Mammary epithelial cell (primary cell): ENCODE measurements at regions not wholly inside any gene's neighbourhood (a gene's known extent, or its start where the extent isn't known, plus 50 kb on each side); places are given as distances from the start of the nearest gene placed in this dataset.

ENCODE experiments used
- EZH2 ChIP-seq: IDR thresholded peaks from 2 replicates; pipeline ENCODE4 v1.6.1; 2012; ENCODE audit warnings: low read length, inconsistent platforms, borderline replicate concordance
- TF ChIP-seq, protein P1 (sequence below), 2 donors: IDR thresholded peaks in 1 of 2; conservative IDR thresholded peaks in 1 of 2; 2 replicates each; pipeline ENCODE4 v1.5.1; 2011 to 2012; ENCODE audit warnings: inconsistent platforms in 2 of 2, low read length in 2 of 2, mild to moderate bottlenecking in 2 of 2, control low read depth in 1 of 2, low read depth in 1 of 2; ENCODE audit not compliant: insufficient read depth in 1 of 2; ENCODE audit errors: extremely low read depth in 1 of 2

DNA sequence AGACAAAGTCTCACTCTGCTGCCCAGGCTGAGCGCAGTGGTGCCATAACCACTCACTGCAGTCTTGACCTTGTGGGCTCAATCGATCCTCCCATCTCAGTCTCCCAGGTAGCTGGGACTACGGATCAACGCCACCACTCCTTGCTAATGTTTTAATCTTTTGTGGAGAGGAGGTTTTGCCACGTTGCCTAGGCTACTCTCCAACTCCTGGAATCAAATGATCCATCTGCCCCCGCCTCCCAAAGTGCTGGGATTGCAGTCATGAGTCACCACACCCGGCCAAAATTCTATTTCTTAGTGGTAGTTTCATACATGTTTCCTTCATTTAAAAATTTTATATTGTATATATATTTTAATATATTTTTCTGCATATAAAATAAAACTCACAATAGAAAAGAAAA, 125.8 kb upstream of the CLNK start:
- TF ChIP-seq, protein P1, sequence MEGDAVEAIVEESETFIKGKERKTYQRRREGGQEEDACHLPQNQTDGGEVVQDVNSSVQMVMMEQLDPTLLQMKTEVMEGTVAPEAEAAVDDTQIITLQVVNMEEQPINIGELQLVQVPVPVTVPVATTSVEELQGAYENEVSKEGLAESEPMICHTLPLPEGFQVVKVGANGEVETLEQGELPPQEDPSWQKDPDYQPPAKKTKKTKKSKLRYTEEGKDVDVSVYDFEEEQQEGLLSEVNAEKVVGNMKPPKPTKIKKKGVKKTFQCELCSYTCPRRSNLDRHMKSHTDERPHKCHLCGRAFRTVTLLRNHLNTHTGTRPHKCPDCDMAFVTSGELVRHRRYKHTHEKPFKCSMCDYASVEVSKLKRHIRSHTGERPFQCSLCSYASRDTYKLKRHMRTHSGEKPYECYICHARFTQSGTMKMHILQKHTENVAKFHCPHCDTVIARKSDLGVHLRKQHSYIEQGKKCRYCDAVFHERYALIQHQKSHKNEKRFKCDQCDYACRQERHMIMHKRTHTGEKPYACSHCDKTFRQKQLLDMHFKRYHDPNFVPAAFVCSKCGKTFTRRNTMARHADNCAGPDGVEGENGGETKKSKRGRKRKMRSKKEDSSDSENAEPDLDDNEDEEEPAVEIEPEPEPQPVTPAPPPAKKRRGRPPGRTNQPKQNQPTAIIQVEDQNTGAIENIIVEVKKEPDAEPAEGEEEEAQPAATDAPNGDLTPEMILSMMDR (conservative IDR thresholded peaks at IDR 0.05 in 1 of 2, IDR thresholded peaks at IDR 0.05 in 1 of 2; ENCODE audit: extremely low read depth in 1 of 2, insufficient read depth in 1 of 2, low read depth in 1 of 2, low read length in 2 of 2): no peak
- TF ChIP-seq EZH2: no peak
